GM12892 (cell line): ENCODE measurements at regions not wholly inside any gene's neighbourhood (a gene's known extent, or its start where the extent isn't known, plus 50 kb on each side); places are given as distances from the start of the nearest gene placed in this dataset.

Experiments used
- POLR2A ChIP-seq: IDR thresholded peaks from 2 replicates; pipeline ENCODE4 v1.6.1; 2011; ENCODE audit warnings: low read depth, low read length, control low read depth
- TAF1 ChIP-seq: IDR thresholded peaks from 2 replicates; pipeline ENCODE4 v1.6.1; 2011; ENCODE audit warnings: low read depth, mild to moderate bottlenecking, control low read depth, low read length, borderline replicate concordance

DNA sequence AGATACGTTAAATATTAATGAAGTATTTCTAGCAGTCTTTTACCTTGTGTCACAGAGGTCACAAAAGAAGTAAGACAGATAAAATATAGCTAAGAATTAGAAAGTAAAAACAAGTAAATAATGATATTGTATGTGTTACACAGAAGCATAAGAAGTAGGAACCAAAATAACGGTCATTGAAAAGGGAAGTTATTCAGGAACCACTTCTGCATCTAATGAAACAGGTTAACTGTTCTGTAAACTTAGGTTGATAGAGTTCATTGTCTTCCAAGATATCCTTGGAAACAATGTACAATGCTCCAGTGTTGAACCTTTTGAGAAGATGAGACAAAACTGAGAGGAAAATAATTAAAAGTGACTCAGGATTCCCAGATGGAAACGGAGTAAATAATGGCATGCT lies 57.1 kb upstream of the CD302 start:
- TF ChIP-seq TAF1 (no peak), POLR2A (no peak)
